ENCODE measurements at regions not wholly inside any gene's neighbourhood (a gene's known extent, or its start where the extent isn't known, plus 50 kb on each side); places are given as distances from the start of the nearest gene placed in this dataset.
"Not testable (repeated sequence)": the region's sequence is repeated elsewhere in the genome, so short reads cannot be mapped to it uniquely, and the experiment has no call there.

DNA sequence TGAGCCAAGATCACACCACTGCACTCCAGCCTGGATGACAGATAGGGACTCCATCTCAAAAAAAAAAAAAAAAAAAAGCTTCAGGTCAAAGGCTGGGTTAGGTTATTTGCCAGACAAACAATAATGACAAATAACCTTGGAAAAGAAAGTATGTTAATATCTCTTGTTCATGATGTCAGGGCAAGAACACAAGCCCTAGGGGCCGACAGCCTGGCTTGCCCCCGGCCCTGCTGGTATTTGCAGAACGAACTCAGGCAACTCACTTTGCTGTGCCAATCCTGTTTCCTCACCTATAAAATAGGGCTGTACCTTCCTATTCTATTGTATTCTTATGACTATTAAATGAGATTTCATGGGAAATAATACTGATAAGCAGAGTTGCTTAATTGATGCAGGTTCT, 75.4 kb upstream of the CDC42EP3 start:
- no peak for FAIRE-seq

DNA sequence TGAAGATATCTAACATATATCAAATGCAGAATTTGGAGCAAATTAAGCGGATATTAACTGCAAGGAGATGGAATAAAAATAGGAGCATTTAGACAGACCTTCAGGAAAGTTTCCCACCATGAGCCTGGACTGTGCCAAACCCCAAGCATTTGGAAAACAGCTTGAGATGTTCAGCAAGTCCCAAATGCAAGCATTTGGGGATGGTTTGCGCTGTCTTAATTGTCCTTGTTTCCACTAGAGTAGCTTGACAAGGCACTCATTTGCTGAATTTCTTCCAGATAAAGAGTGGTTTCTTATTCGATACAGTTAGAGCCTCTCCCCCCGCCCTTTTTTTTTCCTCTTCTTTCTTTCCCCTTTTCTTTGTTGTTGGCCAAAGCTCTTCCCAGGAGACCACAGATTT, 77.1 kb upstream of the CDC42EP3 start:
- FAIRE-seq (no peak), DNase-seq (ENCODE audit: insufficient read length, low spot score) (no peak)
- no peak for TF ChIP-seq POLR2A (IDR thresholded peaks at IDR 0.05; ENCODE audit: low read depth, low read length)

More for the DNA sequence above, 75.4 kb upstream of the CDC42EP3 start:
- no peak for TF ChIP-seq POLR2A (IDR thresholded peaks at IDR 0.05; ENCODE audit: low read depth, low read length)
- no peak for DNase-seq (ENCODE audit: insufficient read length, low spot score)

DNA sequence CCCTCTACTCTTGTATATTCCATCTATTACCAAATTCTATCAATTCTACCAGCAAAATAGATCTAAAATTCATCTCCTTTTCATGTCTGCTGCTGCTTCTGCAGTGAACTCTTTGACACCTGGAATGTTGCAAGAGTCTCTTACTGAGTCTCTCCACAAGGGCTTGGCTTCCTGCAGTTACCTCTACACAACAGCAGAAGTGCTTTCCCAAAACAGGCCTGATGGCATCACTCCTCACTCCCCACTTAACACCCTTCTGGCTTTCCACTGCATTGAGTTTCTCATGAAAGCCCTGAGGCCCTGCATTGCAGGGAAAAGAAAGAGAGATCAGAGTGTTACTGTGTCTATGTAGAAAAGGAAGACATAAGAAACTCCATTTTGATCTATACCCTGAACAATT, 78.8 kb upstream of the CDC42EP3 start:
- DNase-seq (ENCODE audit: insufficient read length, low spot score); FAIRE-seq: not testable (repeated sequence)

DNA sequence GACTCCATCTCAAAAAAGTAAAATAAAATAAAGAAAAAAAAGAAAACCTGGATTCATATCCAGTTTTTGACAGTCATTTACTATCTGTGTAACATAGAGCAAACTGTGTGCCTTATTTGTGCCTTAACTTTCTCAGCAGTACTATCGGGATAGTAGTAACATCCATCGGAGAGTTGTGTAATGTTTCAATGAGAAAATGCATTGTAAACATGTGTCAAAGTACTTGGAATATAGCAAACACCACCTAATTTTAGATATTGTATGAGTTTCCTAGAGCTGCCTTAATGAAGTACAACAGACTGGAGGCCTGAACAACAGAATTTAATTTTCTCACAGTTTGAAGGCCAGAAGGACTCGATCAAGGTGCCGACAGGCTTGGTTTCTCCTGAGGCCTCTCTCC, 81.3 kb upstream of the CDC42EP3 start:
- no peak for TF ChIP-seq POLR2A (IDR thresholded peaks at IDR 0.05; ENCODE audit: low read depth, low read length)

DNA sequence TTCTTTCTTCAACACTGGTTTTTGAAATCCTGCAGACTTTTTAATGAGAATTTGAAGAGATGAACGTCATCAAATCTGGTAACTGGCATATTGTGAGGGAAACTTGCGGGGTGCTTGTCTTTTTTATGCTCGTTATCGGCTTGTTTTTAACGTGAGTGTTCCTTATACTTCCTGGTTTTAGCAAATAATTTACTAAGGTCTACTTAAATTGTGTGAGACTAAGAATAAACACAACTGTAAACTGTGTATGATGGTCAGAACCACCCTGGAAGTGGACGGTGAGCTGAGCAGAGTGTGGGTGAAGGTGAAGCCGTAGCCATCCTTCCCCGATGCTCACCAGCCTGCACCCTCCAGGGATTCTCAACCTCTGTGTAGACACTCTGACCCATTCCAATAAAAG, 82.3 kb upstream of the CDC42EP3 start:
- no peak for FAIRE-seq
- DNase-seq (ENCODE audit: insufficient read length, low spot score): no peak

More for the DNA sequence above, 81.3 kb upstream of the CDC42EP3 start:
- DNase-seq (ENCODE audit: insufficient read length, low spot score): no peak
- no peak for FAIRE-seq

DNA sequence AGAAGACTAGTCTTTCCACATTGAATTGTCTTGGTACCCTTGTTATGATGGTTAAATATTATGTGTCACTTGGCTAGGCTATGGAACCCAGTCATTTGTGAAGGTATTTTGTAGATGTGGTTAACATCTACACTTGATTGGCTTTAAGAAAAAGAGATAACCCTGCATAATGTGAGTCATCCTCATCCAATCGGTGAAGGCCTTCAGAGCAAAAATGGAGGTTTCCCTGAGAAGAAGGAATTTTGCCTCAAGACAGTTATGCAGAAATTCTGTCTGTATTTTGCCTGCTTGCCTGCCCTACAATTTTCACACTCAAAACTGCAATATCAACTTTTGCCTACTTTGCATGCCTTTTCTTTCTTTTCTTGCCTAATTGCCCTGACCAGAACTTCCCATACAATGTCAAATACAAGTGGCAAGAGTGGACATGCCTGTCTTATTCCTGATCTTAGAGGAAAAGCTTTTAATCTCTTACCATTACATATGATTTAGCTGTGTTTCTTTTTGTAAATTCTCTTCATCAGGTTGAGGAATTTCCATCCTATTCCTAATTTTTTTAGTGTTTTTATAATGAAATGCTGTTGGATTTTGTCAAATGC, 84.6 kb upstream of the CDC42EP3 start:
- not testable (repeated sequence) for DNase-seq (ENCODE audit: insufficient read length, low spot score); FAIRE-seq

More for the DNA sequence above, 82.3 kb upstream of the CDC42EP3 start:
- TF ChIP-seq POLR2A (IDR thresholded peaks at IDR 0.05; ENCODE audit: low read depth, low read length): no peak

DNA sequence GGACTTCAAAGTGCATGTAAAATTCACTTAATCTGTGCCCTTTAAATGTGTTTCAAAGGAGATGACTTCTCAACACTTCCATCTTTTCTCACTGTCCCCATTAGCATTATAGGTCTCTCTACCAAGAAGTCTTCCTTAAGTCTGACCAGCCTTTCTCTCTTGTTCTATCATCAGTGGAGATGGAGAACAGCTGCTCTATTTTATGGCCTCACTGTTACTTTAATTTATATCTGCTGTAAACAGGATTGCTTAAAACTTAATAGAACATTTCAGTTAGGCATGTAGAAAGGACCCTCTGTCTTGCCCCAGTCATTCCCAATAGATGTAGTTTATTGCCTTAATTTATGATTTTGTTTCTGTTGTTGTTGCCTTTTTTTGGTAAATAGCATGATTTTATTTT, 86.0 kb upstream of the CDC42EP3 start:
- DNase-seq (ENCODE audit: insufficient read length, low spot score); FAIRE-seq: not testable (repeated sequence)

DNA sequence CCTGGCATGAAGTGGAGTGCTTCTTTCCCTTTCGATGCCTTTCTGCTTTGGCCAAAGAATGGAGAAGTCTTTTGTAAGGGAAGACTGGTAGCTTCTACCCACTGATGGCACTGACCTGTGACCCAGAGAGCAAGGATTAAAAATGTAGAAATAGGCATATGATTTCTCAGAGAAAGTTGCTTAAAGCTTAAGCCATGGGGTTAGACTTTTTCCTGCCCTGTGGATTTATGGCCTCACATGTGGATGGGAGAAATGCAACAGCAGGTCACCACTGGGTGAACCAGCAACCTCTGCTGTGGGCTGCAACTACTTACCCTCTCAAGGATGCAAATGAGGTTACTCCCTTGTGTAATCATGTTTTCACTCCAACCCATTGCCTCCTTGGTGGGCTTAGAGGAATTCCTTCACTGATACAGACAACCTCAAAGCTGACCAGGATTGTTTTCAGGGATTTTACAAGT, 86.7 kb upstream of the CDC42EP3 start:
- FAIRE-seq; DNase-seq (ENCODE audit: insufficient read length, low spot score): not testable (repeated sequence)

DNA sequence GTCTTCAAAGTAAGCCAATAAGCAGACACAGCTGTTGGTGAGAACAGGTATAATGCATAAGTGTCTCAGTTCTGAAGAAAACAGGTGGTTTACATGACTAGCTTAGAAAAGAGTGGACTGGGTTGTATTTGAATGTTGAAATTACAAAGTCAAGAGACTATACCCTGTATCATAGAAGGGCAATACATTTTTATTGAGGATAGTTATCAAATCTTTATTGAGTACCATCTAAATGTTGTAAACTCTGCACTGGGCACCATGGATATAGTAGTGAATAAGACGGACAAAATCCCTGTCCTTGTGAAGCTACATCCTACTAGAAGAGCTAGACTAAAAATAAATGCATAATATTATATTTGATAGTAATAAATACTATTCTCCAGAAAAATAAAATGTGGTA, 88.5 kb upstream of the CDC42EP3 start:
- not testable (repeated sequence) for FAIRE-seq; DNase-seq (ENCODE audit: insufficient read length, low spot score)

DNA sequence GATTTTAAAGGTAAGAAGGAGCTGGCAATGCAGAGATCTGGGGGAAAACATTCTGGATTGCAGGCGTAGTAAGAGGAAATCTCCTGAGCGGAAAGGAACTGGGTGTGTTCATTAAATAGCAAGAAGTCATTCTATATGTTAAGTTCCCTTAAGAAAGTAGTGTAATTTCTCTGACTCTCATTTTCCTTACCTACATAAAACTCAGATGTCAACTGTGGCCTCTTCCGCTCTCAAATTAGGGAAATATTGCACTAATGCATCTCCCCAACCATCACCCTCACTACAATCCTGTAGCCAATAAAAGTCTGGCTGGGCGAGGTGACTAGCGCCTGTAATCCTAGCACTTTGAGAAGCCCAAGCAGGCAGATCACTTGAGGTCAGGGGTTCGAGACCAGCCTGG, 89.0 kb upstream of the CDC42EP3 start:
- FAIRE-seq (no peak), DNase-seq (ENCODE audit: insufficient read length, low spot score) (no peak)
- no peak for TF ChIP-seq POLR2A (IDR thresholded peaks at IDR 0.05; ENCODE audit: low read depth, low read length)

DNA sequence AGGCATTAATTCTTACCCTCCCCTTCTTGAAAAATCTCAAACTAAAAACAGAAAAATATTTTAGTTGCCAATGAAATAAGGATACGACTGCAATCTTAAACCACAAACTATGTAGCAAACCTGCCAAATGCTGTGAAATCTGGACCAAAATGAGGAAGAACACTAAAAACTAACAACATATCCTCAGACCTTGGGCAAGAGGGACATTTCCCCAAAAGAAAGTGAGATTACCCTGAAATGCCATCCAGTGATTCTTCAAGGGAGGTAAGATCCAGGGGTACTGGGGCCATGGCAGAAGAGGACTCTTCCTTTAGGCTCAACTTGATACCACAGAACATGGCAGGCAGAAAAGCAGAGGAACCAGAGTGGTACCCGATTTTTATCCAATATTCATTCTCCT, 90.8 kb upstream of the CDC42EP3 start:
- not testable (repeated sequence) for DNase-seq (ENCODE audit: insufficient read length, low spot score); FAIRE-seq

DNA sequence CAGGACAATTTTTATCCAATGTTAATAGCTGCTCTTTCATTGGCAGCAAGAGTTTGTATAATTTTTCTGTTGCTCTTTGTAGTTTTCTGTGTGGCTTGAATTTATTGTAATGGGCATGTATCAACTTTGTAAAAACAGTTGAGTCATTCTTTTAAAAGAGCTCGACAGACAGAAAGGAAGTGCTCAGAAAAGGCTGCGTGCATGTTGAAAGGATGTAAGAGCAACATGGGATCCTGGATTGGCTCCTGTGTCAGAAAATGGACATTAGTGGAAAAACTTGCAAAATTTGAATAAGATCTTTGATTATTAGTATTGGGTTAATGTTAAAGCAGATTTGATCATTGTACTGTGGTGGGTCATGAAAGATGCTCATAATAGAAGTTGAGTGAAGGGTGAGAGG, 93.3 kb upstream of the CDC42EP3 start:
- TF ChIP-seq POLR2A (IDR thresholded peaks at IDR 0.05; ENCODE audit: low read depth, low read length): no peak
- no peak for DNase-seq (ENCODE audit: insufficient read length, low spot score)
- FAIRE-seq: no peak

DNA sequence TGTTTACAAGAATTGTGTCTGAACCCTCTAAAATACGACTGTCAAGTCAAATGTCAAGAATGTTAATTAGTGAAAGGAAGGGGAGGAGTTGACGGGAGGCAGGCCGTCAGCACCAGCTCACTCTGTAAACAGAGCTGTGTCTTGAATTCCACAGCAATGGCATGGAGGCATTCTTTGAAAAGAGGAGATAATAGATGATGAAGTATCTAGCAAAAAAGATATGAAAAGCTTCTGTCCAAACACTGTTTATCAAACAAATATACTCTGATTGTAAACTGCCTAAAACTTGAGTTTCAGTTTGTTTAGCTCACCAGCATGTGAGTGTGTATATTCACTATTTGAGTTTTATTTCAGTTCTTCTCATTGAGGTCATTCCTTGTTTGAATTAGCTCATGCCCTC, 94.7 kb upstream of the CDC42EP3 start:
- DNase-seq (ENCODE audit: insufficient read length, low spot score) (no peak), FAIRE-seq (no peak)
- no peak for TF ChIP-seq POLR2A (IDR thresholded peaks at IDR 0.05; ENCODE audit: low read depth, low read length)

DNA sequence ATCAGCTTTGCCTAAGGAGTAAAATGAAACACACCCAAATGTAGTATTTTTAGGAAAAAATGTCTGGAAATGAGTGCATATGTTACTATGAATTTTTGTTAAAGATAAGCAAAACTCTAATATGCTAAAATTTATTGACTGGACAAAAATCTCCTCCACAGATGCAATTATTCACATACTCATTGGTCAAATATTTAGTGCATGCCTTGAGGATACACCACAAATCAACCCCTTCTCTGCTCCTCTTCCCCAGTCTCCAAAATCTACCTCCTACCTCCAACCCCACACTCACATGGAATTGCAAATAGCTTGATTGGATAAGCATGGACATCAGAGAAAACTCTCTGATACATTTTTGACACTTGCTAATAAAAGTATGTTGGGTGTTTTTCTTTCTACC, 95.6 kb upstream of the CDC42EP3 start:
- TF ChIP-seq POLR2A (IDR thresholded peaks at IDR 0.05; ENCODE audit: low read depth, low read length): no peak
- DNase-seq (ENCODE audit: insufficient read length, low spot score) (no peak), FAIRE-seq (no peak)

DNA sequence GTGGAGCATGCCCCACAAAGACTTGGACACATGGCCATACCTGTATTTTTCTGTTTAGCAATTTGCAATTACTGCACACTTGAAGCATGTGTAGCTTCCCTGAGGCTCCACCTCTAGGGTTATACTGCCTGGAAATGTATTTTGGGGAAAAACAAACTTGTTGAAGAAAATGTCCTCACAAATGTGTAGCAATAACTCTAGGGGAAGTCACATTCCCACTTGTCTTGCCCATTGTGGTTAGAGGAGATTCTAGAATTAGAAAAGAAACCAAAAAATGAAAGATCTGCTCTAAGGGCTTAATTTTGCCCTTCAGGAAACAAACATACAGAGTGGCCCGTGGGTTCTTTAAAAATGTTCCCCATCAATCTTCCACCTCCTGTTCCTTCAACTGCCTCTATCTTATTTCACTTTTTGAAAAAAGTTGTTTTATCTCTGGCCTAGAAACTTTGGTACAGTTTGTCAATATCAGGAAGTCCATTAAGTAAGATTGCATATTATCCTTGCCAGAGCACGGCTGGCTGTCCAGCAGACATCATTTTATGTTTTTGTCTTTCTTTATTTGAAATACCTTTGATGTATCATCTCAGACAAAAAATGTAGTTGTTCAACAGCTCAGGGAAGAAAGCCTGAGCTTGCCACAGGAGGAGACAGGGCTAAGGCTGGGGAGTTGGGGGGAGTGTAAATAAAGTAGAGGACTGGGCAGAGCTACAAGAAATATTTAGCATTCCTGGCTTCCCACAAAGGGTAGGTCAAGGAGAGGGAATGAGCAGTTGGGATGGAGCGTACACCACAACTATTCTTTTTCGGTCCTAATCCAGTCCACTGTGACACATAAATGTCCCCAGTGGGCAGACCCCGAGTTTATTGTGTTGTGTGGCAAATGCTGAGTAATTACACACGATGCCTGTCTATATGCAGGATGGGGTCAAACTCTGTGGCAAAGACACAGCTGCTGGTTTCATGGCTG, 96.8 kb upstream of the CDC42EP3 start:
- TF ChIP-seq POLR2A (IDR thresholded peaks at IDR 0.05; ENCODE audit: low read depth, low read length): no peak
- DNase-seq (ENCODE audit: insufficient read length, low spot score): peak; percentile 50
- peak; percentile 79 for FAIRE-seq

All from H54 (cell line).